ENCODE measurements at regions not wholly inside any gene's neighbourhood (a gene's known extent, or its start where the extent isn't known, plus 50 kb on each side); places are given as distances from the start of the nearest gene placed in this dataset.

DNA sequence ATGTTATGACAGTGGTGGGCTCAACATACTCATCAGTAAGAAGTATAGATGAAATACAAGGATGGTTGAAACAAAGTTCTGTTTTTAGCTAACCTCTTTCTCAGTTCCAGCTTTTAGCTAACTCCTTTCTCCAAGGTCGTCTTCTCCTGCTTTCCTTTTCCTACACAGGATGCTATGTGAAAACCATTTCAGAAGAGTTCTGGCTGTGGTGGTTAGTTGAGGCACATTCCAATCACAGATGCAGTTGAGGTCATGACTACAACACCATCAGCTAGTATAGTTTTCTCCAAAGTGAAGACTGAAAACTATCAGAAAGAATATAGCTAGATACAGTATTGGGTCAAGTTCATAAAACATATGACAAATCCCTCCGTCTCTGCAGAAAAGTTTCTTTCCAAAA, 477.7 kb upstream of the C9orf72 start:
- TF ChIP-seq NFATC3 (IDR thresholded peaks at IDR 0.05) (no peak), CTCF (IDR thresholded peaks at IDR 0.05 in 2 of 3, conservative IDR thresholded peaks at IDR 0.05 in 1 of 3; ENCODE audit: insufficient read depth in 2 of 3, low read depth in 1 of 3, low read length in 3 of 3) (no peak), ZNF76 (CRISPR knock-in tag; IDR thresholded peaks at IDR 0.05; ENCODE audit: borderline replicate concordance) (no peak), ZNF23 (CRISPR knock-in tag; IDR thresholded peaks at IDR 0.05) (no peak), HIVEP1 (CRISPR knock-in tag; IDR thresholded peaks at IDR 0.05) (no peak), SMC3 (conservative IDR thresholded peaks at IDR 0.05; ENCODE audit: insufficient read depth, low read depth, low read length) (no peak), MYNN (IDR thresholded peaks at IDR 0.05) (no peak), MYNN (CRISPR knock-in tag; IDR thresholded peaks at IDR 0.05) (no peak), FOXA3 (CRISPR knock-in tag; conservative IDR thresholded peaks at IDR 0.05 in 1 of 2, IDR thresholded peaks at IDR 0.05 in 1 of 2) (no peak)
- TF ChIP-seq, protein P1, sequence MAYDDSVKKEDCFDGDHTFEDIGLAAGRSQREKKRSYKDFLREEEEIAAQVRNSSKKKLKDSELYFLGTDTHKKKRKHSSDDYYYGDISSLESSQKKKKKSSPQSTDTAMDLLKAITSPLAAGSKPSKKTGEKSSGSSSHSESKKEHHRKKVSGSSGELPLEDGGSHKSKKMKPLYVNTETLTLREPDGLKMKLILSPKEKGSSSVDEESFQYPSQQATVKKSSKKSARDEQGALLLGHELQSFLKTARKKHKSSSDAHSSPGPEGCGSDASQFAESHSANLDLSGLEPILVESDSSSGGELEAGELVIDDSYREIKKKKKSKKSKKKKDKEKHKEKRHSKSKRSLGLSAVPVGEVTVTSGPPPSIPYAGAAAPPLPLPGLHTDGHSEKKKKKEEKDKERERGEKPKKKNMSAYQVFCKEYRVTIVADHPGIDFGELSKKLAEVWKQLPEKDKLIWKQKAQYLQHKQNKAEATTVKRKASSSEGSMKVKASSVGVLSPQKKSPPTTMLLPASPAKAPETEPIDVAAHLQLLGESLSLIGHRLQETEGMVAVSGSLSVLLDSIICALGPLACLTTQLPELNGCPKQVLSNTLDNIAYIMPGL (CRISPR knock-in tag; IDR thresholded peaks at IDR 0.05), result no peak

Data from K562 (cell line).